ELR (cell line): ENCODE measurements at regions not wholly inside any gene's neighbourhood (a gene's known extent, or its start where the extent isn't known, plus 50 kb on each side); places are given as distances from the start of the nearest gene placed in this dataset.

Experiments
- DNase-seq: peaks from one replicate; pipeline ENCODE4 v3.0.0-alpha.2; 2015; ENCODE audit warnings: low read depth

DNA sequence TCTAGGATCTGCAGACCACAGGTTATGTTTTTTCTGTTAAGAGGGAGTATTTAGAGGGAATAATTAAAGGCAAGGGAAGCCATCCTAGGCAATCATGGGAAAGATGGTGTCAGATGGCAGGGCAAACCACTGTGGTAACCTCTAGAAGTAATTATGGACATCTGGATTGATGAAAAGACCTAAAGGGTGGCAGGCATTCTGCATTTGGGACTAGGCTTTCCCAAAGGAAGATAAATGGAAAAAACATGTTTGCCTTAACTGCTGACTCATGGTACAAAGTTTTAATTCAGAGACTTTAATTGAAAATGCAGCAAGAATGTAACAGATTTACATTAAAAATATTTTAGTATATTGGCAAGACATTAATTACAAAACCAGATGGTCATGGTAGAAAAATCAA lies 88.1 kb downstream of the TMEM30B start:
- no peak for DNase-seq

DNA sequence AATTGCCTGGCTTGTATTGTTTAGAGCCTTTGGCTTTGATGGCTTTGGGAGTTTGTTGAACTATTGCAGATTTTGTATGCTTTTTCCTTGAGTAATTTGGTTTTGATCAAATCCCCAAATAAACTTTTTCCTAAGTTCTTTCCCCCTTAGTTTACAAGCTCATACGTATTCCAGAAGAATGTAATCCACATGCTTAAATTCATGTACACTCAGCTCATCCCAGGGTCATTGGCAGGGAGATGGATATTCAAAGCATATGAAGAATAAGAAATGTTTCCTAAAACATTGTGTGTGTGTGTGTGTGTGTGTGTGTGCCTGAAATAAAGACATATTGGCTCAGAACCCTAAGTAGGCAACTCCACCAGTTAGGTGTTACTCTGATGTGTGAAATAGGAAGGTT lies 89.4 kb downstream of the TMEM30B start:
- no peak for DNase-seq

DNA sequence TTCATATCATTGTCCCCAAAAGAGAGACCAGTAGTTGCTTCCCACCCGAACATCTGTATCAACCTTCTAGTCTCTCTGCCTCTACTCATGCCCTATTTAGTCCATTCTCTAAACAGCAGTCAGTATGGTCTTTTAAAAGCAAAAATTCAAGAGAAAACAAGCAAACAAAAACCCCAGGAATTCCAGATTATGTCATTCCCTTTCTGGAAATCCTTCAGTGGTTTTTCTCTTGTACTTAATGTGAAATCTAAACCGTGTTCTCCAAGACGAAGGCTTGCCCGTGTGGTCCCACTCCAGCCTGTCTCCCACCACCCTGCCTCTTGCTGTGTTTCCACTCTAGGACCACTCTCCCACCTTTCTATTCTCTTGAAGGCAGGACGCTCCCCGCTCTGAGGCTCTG lies 90.8 kb downstream of the TMEM30B start:
- no peak for DNase-seq

DNA sequence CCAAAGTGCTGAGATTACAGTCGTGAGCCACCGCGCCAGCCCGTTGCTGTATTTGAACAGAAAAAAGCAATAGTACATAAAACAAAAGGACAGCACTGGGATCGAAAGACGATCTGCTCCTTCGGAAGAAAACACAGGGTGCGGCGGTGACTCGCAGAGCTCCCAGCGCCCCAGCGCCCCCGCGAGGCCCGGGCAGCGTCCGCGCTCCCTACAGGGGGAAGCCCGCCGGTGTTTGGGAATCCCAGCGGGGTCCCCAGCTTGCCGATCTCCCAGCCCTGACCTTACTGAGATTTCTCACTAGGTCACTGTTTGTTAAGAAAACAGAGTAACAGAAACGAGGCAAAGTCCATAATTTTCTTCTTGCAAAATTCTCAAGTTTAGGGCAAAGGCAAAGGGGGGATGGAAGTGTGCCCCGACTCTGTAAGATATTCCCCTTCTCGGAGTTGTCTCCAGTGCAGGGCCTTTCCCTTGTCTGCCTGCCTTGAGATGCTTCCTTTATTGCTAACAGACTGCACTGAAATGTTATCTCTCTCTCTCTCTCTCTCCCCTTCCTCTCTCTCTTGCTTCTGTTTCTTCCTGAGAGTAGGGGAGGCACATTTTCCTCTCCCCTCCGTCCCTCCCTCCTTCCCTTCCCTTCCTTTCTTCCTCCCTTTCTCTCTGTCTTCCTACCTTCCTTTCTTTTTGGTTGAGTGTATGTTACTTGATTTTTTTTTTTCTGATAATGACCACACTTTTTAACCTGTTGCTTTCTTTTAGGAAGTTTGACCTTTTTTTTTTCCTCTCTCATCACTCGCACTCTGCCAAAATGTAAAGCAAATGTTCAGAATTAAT lies 91.9 kb downstream of the TMEM30B start:
- peak; percentile 72 for DNase-seq

DNA sequence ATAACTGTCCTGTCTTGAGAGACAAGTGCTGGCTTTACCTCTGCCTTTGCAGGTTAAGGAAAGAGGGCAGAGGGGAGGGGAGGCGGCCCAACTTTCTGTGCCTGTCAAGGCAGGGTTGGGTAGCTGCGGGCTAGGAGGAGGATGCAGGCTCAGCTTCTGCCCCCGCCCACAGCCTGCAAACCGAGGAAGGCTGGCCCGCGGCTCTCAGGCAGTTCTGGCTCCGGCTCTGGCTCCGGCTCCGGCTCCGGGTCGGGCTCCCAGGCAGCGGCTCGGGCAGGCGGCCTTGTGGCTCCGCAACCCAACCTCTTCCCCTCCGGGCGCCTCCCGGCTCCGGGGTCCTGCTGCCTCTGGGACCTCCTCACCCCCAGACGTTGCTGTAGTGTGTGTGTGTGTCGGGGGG lies 92.9 kb downstream of the TMEM30B start:
- peak; percentile 36 for DNase-seq

DNA sequence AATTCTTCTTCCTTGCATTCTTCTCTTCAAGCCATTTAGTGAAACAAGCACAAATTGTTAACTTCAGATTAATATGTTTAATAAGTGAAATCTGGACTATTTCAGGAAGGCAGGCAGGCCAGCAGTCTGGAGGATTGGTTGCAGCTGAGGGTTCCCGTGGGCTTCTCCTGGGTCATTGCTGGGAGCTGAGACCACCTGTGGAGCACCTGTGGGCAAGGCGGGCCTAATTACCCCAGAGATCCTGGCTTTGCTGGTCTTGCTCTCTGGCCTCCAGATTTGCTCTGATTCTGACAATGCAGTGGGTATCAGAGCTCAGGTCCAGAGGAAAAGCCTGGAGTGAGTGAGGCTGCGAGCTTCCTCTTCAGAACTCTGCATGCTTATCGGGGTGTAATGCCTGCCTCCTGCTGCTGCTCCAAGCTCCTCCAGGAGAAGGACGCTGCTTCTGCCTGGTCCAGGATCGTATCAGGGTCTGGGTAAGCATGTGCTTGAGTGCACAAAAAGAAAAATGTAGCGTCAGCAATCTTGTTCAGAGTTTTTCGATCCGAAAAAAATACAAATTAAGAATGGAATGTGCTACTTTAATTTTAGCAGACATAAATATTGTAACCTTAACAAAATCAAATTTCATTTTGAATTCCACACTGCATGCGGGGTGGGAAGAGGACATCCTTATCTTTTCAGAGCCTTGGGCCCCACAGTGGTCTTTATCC lies 93.8 kb downstream of the TMEM30B start:
- no peak for DNase-seq

DNA sequence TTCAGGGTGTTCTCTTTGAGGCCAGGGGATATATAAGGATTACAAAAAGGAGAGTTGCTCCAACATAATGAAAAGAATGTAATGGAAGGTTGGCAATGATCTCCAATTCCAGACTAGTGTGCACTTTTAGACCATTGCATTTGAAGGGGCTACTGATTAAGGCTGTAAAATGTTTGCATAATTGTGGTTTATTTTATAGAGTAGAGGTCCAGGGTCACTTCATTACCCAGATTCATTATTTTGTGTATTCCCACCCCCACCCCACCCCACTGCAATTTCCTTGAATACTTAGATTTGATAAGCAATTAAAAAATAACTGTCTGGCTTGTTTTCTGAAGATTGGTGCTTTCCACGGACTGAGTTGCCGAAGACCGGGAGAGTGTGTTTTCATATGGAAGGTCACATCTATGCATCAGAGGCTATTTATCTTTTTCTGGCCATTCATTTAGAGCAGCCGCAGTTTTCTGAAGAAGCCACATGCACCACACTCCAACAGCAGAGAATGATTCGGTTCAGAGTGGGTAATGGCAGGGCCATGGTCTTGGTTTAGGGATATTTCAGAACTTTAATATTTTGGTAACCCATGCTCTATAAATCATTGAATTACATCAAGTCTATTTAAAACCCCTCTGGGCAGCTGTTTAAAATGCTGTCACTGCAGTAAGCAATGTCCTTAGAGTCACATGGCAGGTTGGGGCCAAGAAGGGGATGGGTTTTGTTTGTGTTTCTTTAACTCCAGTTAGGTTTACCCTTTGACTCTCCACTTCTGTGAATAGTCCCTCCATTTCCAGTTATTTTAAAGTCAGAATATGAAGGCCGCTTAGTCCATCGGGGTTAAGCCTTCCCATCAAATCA lies 94.6 kb downstream of the TMEM30B start:
- no peak for DNase-seq

DNA sequence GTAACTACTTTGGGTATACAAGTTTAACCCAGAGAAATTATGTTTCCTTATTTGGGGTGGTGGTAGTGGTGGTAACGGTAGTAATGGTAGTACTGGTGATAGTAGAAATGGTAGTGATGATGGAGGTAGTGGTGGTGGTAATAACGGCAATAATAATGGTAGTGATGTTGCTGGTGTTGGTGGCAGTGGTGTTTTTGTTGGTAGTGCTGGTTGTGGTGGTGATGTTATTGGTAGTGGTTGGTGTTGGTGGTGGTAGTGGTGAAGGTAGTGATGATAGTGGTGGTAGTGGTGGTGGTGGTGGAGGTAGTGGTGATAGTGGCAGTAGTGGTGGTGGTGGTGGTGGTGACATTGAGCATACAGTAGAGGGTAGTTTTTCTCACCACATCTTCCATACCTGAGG lies 95.6 kb downstream of the TMEM30B start:
- DNase-seq, result no peak

DNA sequence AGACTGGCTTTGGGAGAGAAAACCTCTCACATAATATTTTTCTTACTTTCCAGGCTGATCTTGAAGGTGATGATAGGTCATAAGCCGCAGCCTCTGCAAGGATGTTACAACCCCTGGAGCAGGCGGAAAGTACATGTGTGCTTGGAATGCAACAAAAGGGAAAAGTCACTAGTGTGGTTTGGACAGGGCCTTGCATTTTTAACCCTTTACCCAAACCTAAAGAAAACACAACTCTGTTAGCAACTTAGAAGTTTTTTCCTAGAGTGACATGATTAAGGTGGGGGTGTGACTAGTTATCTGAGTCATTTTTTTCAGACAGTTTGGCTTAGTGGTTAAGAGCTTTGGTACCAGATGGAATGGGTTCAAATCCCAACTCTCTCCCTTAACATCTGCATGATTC lies 97.0 kb downstream of the TMEM30B start:
- DNase-seq, result peak; percentile 94

DNA sequence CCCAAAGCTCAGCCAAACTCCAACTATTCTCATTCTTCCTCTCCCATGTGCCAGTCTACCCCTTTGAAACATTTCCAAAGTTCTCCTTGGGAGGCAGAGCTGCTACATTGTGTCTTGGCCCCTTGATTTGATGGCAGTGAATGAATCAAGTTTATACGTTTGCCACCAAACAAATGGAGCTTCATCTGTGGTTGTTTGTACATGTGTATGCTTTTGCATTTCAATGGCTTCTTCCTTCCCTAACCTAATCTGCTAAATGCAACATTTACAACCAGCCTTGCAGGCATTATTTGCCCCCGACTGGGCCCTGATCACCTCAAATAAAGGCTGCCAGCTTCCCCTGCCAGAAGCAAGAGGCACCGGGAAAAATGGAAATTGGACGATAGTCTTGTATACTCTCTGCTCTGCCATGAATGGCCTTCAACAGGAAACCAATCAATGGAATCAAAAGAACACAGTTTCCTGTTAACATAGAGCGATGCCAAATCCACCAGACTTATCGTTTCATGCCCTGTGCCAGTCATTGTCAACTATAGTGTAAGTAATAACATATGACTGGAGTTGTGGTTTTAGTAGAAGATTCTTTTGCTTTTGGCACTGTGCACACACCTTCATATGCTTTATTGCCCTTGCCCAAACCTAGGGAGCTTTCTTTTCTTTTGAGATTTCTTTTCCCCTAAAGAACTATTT lies 97.8 kb downstream of the TMEM30B start:
- peak; percentile 20 for DNase-seq

DNA sequence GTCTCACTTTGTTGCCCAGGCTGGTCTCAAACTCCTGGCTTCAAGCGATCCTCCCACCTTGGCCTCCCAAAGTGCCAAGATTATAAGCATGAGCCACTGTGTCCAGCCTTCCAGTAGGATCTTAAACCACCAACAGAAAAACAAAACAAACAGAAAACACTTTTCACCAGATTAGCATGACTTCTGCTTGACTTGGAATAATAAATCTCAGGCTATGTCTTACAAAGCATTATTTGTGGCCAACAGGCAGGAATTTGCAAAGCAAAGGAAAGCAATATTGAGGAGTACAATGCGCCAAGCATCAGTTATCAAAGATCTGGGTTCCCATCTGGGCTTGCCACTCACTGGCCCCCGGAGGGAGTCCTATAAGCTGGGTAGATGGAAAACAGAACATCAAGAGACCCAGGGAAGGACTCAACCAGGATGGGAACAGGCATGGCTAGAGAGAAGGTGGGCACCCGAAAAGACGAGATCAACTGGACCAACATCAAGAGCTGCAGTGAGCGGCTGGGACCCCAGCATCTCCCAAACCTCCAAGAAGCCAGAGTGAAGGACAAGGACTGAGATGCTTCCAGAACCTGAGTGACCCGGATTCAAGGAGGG lies 101.2 kb downstream of the TMEM30B start:
- DNase-seq, result peak; percentile 24

DNA sequence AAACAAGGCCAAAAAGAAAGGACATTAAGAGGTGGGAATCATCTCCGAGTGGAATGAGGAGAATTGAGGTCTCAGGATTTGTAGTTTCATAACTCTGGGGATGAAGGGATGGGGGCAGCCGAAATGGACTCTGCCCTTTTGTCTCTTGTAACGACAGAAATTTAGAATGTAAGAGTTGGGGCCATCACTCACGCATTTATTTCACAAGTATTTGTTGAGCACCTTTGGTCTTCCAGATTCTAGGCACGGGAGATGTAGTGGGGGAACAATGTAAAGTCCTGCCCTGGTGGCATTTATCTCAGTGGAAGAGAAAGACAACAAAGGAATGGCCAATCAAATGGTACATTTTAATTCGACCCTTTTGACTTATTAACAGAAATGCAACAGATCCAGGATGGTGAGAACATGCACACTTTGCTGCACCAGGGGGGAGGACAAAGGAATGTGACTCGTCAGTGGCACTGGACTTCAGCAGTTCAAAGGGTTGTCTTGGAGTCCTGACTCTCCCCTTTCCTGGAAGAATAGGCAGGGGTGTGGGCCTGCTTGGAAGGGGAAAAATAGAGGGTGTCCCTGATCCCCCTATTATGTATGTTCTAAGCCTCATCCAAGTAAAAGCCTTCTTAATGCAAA lies 102.0 kb downstream of the TMEM30B start:
- DNase-seq, result peak; percentile 76

DNA sequence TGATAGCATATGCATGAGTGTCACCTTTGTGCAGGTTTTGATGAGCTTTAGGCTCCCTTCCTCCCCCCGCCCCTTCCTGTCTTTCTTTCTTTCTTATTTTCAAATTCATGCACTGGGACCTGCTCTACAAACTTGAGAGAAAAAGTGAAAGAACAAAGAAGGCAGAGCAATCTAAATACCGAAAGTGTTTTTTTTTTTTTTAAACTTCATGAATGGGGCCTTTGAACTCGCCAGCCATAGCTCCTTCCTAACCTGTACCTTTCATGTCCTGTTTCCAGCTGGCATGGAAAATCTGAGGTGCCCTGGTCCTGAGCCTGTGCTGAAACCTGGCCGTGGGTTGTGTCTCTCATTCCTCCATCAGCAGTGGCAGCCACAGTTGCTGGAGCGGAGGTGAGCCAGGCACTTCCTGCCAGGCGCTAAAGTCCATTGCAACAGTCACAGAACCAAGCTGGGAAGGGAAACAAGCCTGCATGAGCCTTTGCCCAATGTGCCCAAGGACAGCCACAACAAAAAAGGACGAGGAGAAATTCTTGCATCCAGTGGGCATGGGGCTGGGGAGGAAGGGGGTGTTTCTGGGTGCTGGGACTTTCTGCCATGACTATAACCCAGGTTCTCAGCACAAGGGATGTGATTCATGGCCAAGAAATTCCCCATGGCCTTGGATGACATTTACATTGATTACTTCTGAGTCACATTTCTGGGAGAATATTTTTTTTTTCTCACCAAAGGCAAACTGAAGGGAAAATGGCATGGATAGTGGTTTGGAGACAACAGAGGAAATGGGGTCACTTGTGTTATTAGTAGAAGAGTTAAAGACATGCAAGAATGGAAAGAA lies 102.7 kb downstream of the TMEM30B start:
- DNase-seq, result peak; percentile 99

DNA sequence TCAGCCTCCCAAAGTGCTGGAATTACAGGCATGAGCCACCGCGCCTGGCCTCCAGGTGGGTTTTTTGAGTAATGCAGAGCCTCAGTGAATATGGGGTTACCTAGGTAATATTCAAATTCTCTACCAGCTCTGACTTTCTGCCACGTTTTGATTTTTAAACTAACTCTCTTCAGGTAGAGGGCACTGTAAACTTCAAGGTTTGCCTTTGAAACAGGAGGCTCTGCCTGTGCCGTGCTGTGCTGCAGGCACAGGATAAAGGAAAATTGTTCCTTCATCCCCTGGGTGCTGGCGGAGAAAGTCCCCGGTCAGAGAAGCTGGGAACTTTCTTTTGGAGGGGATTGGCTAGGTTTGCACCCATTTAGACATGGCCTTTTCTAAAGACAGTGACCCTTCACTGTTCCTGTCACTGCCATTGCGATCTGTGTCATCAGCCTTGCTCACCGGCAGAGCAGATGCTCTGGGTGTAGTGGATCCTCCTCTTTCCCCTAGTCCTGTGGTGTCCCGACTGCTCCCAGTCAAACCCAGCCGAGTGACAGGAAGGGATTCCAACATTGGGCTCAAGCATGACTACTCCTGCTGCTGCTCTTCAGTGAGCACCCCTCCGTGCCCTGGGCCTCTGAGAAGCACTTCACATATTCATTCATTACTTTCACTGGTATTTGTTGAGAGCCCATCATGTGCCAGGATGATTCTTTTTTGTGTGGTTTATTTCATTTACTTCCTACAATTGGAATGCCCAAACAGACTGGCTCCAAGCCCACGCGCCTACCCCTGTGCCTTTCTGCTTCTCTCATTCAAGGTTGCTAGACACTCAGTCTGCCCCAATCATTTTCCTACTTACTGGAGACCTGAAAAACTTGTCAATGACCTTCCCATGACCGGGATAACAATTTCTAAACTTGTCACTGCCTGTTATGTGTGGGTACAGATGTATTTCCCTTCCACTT lies 103.6 kb downstream of the TMEM30B start:
- DNase-seq, result peak; percentile 48

DNA sequence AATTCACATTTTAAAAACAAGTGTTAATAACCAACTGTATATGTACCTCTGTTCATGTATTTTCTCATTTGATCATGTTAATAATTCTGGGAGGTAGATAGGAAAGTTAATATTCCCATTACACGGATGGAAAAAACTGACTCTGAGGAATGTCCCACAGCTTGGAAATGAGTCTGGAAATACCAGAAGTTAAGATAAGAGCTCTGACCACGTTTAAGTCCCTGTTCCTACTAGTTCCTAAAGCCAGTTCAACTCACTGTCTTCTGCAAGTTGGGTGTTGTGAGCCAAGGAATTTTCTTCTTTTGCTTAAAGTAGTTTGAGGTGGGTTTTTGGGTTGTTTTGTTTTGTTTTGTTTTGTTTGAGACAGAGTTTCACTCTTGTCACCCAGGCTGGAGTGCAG lies 104.5 kb downstream of the TMEM30B start:
- no peak for DNase-seq

DNA sequence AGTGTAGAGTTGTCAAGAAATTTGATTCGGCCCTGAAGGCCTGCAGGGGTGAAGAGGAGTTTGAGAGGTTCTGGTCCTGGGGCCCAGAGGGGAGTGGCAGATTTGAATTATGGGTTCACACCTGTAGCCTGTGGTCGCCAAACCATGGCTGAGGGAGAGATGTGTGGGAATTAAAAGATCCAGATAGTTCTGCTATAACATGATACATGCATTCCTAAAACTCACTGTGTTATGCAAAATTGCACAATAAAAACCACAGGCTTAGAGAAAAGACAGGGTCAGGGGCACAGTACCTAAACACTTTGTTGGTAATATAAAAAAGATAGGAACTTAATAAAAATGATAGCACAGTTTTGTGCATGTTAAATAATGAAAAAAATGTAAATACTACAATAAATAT lies 106.2 kb downstream of the TMEM30B start:
- peak; percentile 76 for DNase-seq

DNA sequence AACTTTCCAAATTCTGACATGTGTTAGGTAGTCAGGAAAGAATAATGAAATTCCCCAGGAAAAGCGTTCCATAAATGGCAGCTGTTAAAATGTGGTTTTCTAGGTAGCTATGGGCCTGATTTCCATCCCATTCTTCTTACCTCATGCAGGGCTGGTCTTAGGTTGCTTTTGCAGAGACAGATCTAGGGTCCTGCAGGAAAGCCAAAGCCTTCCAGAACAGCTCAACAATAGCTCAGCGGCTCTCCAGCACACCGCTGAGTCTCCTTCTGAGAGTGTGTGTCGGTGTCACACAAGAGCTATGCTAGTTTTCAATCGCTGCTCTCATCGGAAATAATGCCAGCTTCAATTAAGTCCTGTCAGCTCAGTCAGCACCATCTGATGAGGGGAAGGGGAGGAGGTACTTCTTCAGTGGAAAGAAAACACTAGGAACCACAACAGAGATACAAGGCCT lies 106.7 kb downstream of the TMEM30B start:
- DNase-seq, result no peak

DNA sequence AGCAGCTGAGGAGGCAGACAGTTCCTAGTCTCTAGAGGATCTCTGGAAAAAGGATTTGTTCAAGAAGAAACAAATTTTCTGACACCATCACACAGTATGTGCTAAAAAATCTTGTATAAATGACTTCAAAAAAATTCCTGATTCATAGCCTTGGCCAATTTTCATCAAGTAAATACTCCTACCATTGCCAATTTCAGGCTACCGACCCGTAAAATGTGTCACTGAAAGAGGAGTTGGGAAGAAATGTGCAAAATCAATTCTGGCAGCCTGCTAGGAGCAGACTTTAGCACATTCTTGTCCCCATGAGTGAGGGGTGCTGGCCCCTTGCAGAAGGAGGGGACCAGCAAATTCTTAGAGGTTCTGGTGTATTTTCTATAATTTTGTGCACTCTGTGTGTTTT lies 109.4 kb downstream of the TMEM30B start:
- DNase-seq, result no peak

DNA sequence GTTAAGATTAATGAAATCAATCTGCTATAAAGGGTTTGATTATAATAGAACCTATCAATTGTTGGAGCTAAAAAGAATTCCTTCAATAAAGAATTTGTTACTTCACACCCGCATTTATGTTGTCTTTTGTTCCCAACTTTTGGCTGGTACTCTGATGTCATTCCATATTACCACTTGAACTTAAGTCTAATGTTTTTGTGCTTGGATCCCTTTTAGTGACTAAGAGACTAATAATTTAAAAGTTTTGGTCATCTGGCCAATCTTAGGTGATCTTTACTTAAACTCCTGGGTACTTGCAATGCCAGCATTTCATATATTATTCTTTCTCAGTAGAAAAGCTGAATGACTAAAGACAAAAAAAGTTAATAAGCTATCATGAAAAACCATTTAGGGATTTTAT lies 113.0 kb downstream of the TMEM30B start:
- no peak for DNase-seq
